ENCODE measurements at regions not wholly inside any gene's neighbourhood (a gene's known extent, or its start where the extent isn't known, plus 50 kb on each side); places are given as distances from the start of the nearest gene placed in this dataset.

DNA sequence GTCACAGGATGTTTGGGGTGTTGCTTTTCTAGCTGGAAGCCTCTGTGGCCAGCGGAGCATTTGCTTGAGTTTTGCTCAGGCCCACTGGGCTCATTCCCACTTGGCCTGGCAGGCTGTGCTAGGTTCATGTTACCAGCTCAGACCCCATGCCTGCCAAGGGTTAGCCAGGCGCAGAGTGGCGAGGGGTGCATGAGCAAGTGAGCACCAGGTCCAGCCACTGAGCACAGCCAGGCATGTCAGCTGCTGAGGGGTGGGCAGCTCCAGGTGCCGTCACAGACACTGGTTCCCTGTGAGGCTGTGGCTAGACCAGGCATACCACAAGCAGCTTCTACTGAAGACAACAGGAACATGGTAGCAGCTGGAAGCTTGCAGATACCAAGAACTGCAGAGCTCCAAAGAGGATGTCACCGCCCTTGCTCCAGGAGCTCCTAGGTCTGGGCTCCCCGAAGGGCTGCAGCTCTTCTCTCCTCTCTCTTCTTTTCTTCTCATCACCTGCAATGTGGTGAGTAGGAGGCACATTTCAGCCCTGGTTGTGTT is 52.0 kb upstream of the CYYR1 start:
- Histone ChIP-seq H3K79me2 (ENCODE audit: control insufficient read depth, insufficient read depth, low read length) (no peaks in the 10 kb centered on the region), H4K20me1 (replicated peaks; ENCODE audit: control insufficient read depth, extremely low read depth, insufficient read depth, low read length) (no peaks in the 10 kb centered on the region), H3K4me1 (ENCODE audit: control insufficient read depth, extremely low read depth, insufficient read depth, low read length) (no peaks in the 10 kb centered on the region), H3K4me3 (replicated peaks in 1 of 3; ENCODE audit: insufficient read depth in 1 of 3, low read depth in 1 of 3, low read length in 3 of 3) (no peak overlapping the region), H3K27me3 (ENCODE audit: control insufficient read depth in 2 of 2, insufficient read depth in 2 of 2, low read length in 2 of 2) (no peaks in the 10 kb centered on the region), H3K27ac (ENCODE audit: insufficient read depth, low read depth, low read length) (no peak overlapping the region), H2AFZ (ENCODE audit: low read depth, low read length) (no peak overlapping the region), H3K36me3 (ENCODE audit: control insufficient read depth in 2 of 2, extremely low read depth in 1 of 2, insufficient read depth in 2 of 2, low read length in 2 of 2) (no peaks in the 10 kb centered on the region), H3K4me2 (ENCODE audit: insufficient read depth, low read length) (no peak overlapping the region), H3K9me1 (replicated peaks; ENCODE audit: control insufficient read depth, extremely low read depth, insufficient read depth, low read length) (no peaks in the 10 kb centered on the region), H3K9ac (replicated peaks; ENCODE audit: extremely low read depth, insufficient read depth, low read length) (no peak overlapping the region), H3K9me3 (replicated peaks; ENCODE audit: control insufficient read depth, insufficient read depth, low read length) (no peaks in the 10 kb centered on the region)
- ChIA-PET CTCF (no interaction called here), POLR2A (no interaction called here)
- DNase-seq (ENCODE audit: low read depth, low spot score) (no peak), FAIRE-seq (no peak)
- intact Hi-C loops (cut with micrococcal nuclease), result no loop called here
- TF ChIP-seq POLR2AphosphoS5 (IDR thresholded peaks at IDR 0.05; ENCODE audit: insufficient read depth, low read depth, low read length), result no peak
- TF ChIP-seq POLR2A (IDR thresholded peaks at IDR 0.05; ENCODE audit: low read depth, low read length), result no peak
- TF ChIP-seq GATA2 (IDR thresholded peaks at IDR 0.05; ENCODE audit: insufficient read depth, insufficient read length, low read depth, low read length), result no peak
- no peak for TF ChIP-seq MYC (IDR thresholded peaks at IDR 0.05; ENCODE audit: low read depth, low read length)
- TF ChIP-seq, protein P1, sequence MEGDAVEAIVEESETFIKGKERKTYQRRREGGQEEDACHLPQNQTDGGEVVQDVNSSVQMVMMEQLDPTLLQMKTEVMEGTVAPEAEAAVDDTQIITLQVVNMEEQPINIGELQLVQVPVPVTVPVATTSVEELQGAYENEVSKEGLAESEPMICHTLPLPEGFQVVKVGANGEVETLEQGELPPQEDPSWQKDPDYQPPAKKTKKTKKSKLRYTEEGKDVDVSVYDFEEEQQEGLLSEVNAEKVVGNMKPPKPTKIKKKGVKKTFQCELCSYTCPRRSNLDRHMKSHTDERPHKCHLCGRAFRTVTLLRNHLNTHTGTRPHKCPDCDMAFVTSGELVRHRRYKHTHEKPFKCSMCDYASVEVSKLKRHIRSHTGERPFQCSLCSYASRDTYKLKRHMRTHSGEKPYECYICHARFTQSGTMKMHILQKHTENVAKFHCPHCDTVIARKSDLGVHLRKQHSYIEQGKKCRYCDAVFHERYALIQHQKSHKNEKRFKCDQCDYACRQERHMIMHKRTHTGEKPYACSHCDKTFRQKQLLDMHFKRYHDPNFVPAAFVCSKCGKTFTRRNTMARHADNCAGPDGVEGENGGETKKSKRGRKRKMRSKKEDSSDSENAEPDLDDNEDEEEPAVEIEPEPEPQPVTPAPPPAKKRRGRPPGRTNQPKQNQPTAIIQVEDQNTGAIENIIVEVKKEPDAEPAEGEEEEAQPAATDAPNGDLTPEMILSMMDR (IDR thresholded peaks at IDR 0.05; ENCODE audit: extremely low read depth in 1 of 2, insufficient read depth in 1 of 2, low read depth in 1 of 2, low read length in 2 of 2), result no peak
- no peak for TF ChIP-seq JUN (IDR thresholded peaks at IDR 0.05; ENCODE audit: borderline replicate concordance, insufficient read depth, insufficient read length, low read depth)
- TF ChIP-seq MAX (IDR thresholded peaks at IDR 0.05; ENCODE audit: insufficient read depth, insufficient read length), result no peak
- dilution Hi-C loops (cut with MboI; ENCODE audit: extremely low pct_ligation_motif_present, low sequenced_read_pairs), result no loop called here
- no TSS peak for BruUV-seq (replicated peaks)
